Trophoblast cell (in vitro differentiated cells and primary cell): ENCODE measurements at regions not wholly inside any gene's neighbourhood (a gene's known extent, or its start where the extent isn't known, plus 50 kb on each side); places are given as distances from the start of the nearest gene placed in this dataset.
"Not testable (repeated sequence)": the region's sequence is repeated elsewhere in the genome, so short reads cannot be mapped to it uniquely, and the experiment has no call there.

Experiments used
- DNase-seq, 2 donors: peaks; one replicate each; pipeline ENCODE4 v3.0.0-alpha.2; 2016
- H2AFZ ChIP-seq: 2 replicates; pipeline ENCODE4 v1.6.1; 2013; ENCODE audit warnings: low read length, moderate library complexity, mild to moderate bottlenecking; ENCODE audit not compliant: insufficient read depth, poor library complexity
- H2AK5ac ChIP-seq: 2 replicates; pipeline ENCODE4 v1.6.1; 2013; ENCODE audit warnings: mild to moderate bottlenecking, low read length
- H2BK120ac ChIP-seq: 2 replicates; pipeline ENCODE4 v1.6.1; 2013; ENCODE audit warnings: low read length, mild to moderate bottlenecking, moderate library complexity; ENCODE audit not compliant: insufficient read depth, poor library complexity
- H2BK12ac ChIP-seq: 2 replicates; pipeline ENCODE4 v1.6.1; 2013; ENCODE audit warnings: mild to moderate bottlenecking, low read length, moderate library complexity
- H2BK5ac ChIP-seq: 2 replicates; pipeline ENCODE4 v1.6.1; 2013; ENCODE audit warnings: low read length, low read depth, moderate library complexity, mild to moderate bottlenecking; ENCODE audit not compliant: poor library complexity
- H3K14ac ChIP-seq: 2 replicates; pipeline ENCODE4 v1.6.1; 2013; ENCODE audit warnings: mild to moderate bottlenecking, low read length
- H3K18ac ChIP-seq: 2 replicates; pipeline ENCODE4 v1.6.1; 2013; ENCODE audit warnings: mild to moderate bottlenecking, low read length
- H3K23ac ChIP-seq: 2 replicates; pipeline ENCODE4 v1.6.1; 2013; ENCODE audit warnings: low read length
- H3K27ac ChIP-seq: 2 replicates; pipeline ENCODE4 v1.5.1; 2013; ENCODE audit warnings: low read depth, mild to moderate bottlenecking, inconsistent platforms, low read length, moderate library complexity
- H3K27me3 ChIP-seq: 2 replicates; pipeline ENCODE4 v1.6.1; 2013; ENCODE audit warnings: inconsistent platforms, mild to moderate bottlenecking, low read length, moderate library complexity; ENCODE audit not compliant: insufficient read depth
- H3K36me3 ChIP-seq, 2 experiments: 1 replicate in 1 of 2; 2 replicates in 1 of 2; pipeline ENCODE4 v1.6.1; 2013; ENCODE audit warnings: low read length in 2 of 2, mild to moderate bottlenecking in 2 of 2, moderate library complexity in 1 of 2; ENCODE audit not compliant: insufficient read depth in 2 of 2, control insufficient read depth in 1 of 2
- H3K4ac ChIP-seq: 2 replicates; pipeline ENCODE4 v1.6.1; 2013; ENCODE audit warnings: low read depth, mild to moderate bottlenecking, low read length, moderate library complexity
- H3K4me1 ChIP-seq, 2 experiments: 1 replicate in 1 of 2; 2 replicates in 1 of 2; pipeline ENCODE4 v1.6.1; 2013; ENCODE audit warnings: low read length in 2 of 2, mild to moderate bottlenecking in 2 of 2, moderate library complexity in 1 of 2; ENCODE audit not compliant: insufficient read depth in 2 of 2, control insufficient read depth in 1 of 2
- H3K4me2 ChIP-seq: 2 replicates; pipeline ENCODE4 v1.6.1; 2013; ENCODE audit warnings: inconsistent platforms, mild to moderate bottlenecking, low read length, moderate library complexity
- H3K4me3 ChIP-seq: 2 replicates; pipeline ENCODE4 v1.5.1; 2013; ENCODE audit warnings: mild to moderate bottlenecking, low read depth, low read length, inconsistent platforms
- H3K79me1 ChIP-seq: one replicate; pipeline ENCODE4 v1.6.1; 2013; ENCODE audit warnings: low read length
- H3K79me2 ChIP-seq: 2 replicates; pipeline ENCODE4 v1.6.1; 2013; ENCODE audit warnings: low read length, mild to moderate bottlenecking; ENCODE audit not compliant: control insufficient read depth, insufficient read depth, poor library complexity
- H3K9ac ChIP-seq: 2 replicates; pipeline ENCODE4 v1.6.1; 2013; ENCODE audit warnings: mild to moderate bottlenecking, low read length
- H3K9me3 ChIP-seq: 2 replicates; pipeline ENCODE4 v1.6.1; 2013; ENCODE audit warnings: low read depth, mild to moderate bottlenecking, control low read depth, inconsistent platforms, low read length; ENCODE audit not compliant: insufficient read depth
- H4K12ac ChIP-seq: 2 replicates; pipeline ENCODE4 v1.6.1; 2013; ENCODE audit warnings: low read depth, mild to moderate bottlenecking, low read length, moderate library complexity
- H4K8ac ChIP-seq: 2 replicates; pipeline ENCODE4 v1.6.1; 2013; ENCODE audit warnings: low read depth, mild to moderate bottlenecking, low read length, moderate library complexity
- H4K91ac ChIP-seq: one replicate; pipeline ENCODE4 v1.6.1; 2013; ENCODE audit warnings: low read depth, mild to moderate bottlenecking, low read length, moderate library complexity
- WGBS: extraction: QIAGEN DNeasy Blood & Tissue Kit; methylation state at CpG from one replicate; pipeline ENCODE4 v1.1.7; 2013; ENCODE audit warnings: missing lambda C conversion rate; ENCODE audit not compliant: insufficient read length, insufficient coverage; ENCODE audit errors: extremely low coverage; 5-methylcytosine and 5-hydroxymethylcytosine counted together

DNA sequence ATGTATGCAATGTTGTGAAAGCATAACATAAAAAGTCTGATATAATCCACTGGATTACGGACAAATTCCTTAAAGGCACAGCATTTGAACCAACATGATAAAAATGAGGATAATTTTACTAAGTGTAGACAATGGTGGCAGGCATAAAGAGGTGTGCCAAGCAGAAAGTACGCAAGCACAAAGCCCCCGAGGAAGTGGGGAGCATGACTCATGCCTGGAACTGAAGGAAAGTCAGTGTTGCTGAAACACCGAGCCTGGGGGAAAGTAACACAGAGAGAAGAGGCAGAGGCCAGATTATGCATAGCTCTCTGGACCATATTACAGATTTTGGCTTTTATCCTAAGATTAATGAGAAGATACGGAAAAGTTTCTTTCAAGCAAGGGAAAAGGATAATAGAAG is 490.0 kb upstream of the PHF14 start:
- Histone ChIP-seq H3K4ac (no peak overlapping the region), H3K36me3 (no peaks in the 10 kb centered on the region), H3K9me3 (no peaks in the 10 kb centered on the region), H3K18ac (no peak overlapping the region), H4K12ac (no peak overlapping the region), H3K27me3 (no peaks in the 10 kb centered on the region), H3K79me2 (no peaks in the 10 kb centered on the region), H3K79me1 (no peaks in the 10 kb centered on the region), H3K9ac (no peak overlapping the region), H4K8ac (no peak overlapping the region), H3K4me2 (no peak overlapping the region), H2BK120ac (no peak overlapping the region), H3K4me1 (peaks cover 0 to 2% of the 10 kb centered on the region in 2 experiments), H4K91ac (no peak overlapping the region), H2AFZ (no peak overlapping the region), H2BK12ac (no peak overlapping the region), H3K27ac (no peak overlapping the region), H3K4me3 (no peak overlapping the region), H3K14ac (no peak overlapping the region), H2AK5ac (no peak overlapping the region), H3K23ac (no peak overlapping the region), H2BK5ac (no peak overlapping the region)
- no CpG with 5 or more reads among the region's 5 CpGs for WGBS
- no peak for DNase-seq

DNA sequence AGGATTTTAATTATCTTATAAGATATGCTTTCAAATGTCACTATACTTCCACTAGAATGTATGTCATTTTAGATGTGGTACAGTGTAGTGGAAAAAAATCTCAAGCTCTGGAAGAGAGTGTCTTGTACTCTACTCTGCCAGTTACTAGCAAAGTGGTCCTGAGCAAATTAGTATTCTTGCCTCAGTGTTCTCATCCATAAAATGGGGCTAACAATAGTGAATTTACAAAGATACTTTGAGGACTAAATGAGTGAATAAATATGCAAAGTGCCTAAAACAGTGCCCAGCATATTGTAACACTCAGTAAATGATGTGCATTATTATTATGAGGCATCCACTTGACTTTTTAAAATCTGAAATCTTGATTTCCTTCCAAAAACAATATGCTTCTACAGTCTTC is 488.9 kb upstream of the PHF14 start:
- H2BK12ac ChIP-seq = no peak overlapping the region
- H3K4me3 ChIP-seq = no peak overlapping the region
- H4K12ac ChIP-seq = no peak overlapping the region
- no peaks in the 10 kb centered on the region for H3K36me3 ChIP-seq
- no peaks in the 10 kb centered on the region for H3K9me3 ChIP-seq
- H3K23ac ChIP-seq = no peak overlapping the region
- no peak overlapping the region for H3K14ac ChIP-seq
- no peak for DNase-seq
- H3K9ac ChIP-seq = no peak overlapping the region
- no peak overlapping the region for H3K27ac ChIP-seq
- no peak overlapping the region for H3K18ac ChIP-seq
- no peaks in the 10 kb centered on the region for H3K79me2 ChIP-seq
- no peak overlapping the region for H2AFZ ChIP-seq
- no peak overlapping the region for H4K8ac ChIP-seq
- H3K4me2 ChIP-seq = no peak overlapping the region
- H3K27me3 ChIP-seq = no peaks in the 10 kb centered on the region
- peaks cover 0 to 2% of the 10 kb centered on the region in 2 experiments for H3K4me1 ChIP-seq
- no peak overlapping the region for H3K4ac ChIP-seq
- H2BK120ac ChIP-seq = no peak overlapping the region
- H2BK5ac ChIP-seq = no peak overlapping the region
- H3K79me1 ChIP-seq = no peaks in the 10 kb centered on the region
- no peak overlapping the region for H4K91ac ChIP-seq
- H2AK5ac ChIP-seq = no peak overlapping the region

DNA sequence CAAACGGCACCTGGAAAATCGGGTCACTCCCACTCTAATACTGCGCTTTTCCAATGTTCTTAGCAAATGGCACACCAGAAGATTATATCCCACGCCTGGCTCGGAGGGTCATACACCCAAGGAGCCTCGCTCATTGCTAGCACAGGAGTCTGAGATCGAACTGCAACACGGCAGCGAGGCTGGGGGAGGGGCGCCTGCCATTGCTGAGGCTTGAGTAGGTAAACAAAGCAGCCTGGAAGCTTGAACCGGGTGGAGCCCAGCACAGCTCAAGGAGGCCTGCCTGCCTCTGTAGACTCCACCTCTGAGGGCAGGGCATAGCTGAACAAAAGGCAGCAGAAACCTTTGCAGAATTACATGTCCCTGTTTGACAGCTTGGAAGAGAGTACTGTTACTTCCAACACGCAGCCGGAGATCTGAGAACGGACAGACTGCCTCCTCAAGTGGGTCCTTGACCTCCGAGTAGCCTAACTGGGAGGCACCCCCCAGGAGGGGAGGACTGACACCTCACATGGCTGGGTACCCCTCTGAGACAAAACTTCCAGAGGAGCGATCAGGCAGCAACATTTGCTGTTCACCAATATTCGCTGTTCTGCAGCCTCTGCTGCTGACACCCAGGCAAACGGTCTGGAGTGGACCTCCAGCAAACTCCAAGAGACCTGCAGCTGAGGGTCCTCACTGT is 472.3 kb upstream of the PHF14 start:
- H3K23ac ChIP-seq, H2BK120ac ChIP-seq, H4K12ac ChIP-seq, DNase-seq, H2AFZ ChIP-seq, H4K8ac ChIP-seq, H3K36me3 ChIP-seq, H3K27me3 ChIP-seq, H2BK5ac ChIP-seq, H3K4ac ChIP-seq, H3K27ac ChIP-seq, H2AK5ac ChIP-seq, H3K9ac ChIP-seq, H3K79me1 ChIP-seq, H3K4me2 ChIP-seq, H3K9me3 ChIP-seq, H3K18ac ChIP-seq, H3K79me2 ChIP-seq, H3K14ac ChIP-seq, H3K4me3 ChIP-seq, H2BK12ac ChIP-seq, H4K91ac ChIP-seq, H3K4me1 ChIP-seq: not testable (repeated sequence)
- no CpG with 5 or more reads among the region's 18 CpGs for WGBS

DNA sequence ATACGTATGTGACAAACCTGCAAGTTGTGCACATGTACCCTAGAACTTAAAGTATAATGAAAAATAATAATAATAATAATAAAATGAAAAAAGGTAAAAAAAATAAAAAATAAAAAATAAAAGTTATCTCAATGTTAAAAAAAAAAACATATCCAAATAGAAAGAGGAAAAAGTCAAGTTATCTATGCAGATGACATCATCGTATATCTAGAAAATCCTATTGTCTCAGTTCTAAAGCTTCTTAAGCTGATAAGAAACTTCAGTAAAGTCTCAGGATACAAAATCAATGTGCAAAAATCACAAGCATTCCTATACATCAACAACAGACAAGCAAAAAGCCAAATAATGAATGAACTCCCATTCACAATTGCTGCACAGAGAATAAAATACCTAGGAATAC is 466.6 kb upstream of the PHF14 start:
- Histone ChIP-seq H3K23ac (no peak overlapping the region), H3K79me2 (no peaks in the 10 kb centered on the region), H2BK120ac (no peak overlapping the region), H2BK5ac (no peak overlapping the region), H3K14ac (no peak overlapping the region), H2BK12ac (no peak overlapping the region), H3K4me3 (no peak overlapping the region), H4K91ac (no peak overlapping the region), H4K12ac (no peak overlapping the region), H3K27ac (no peak overlapping the region), H3K9me3 (no peaks in the 10 kb centered on the region), H2AFZ (no peak overlapping the region), H4K8ac (no peak overlapping the region), H3K9ac (no peak overlapping the region), H3K4me1 (no peaks in the 10 kb centered on the region), H3K4me2 (no peak overlapping the region), H3K79me1 (no peaks in the 10 kb centered on the region), H2AK5ac (no peak overlapping the region), H3K18ac (no peak overlapping the region), H3K4ac (no peak overlapping the region), H3K27me3 (no peaks in the 10 kb centered on the region), H3K36me3 (no peaks in the 10 kb centered on the region)
- WGBS = no CpG with 5 or more reads among the region's 2 CpGs
- DNase-seq = no peak
